Activated CD8-positive, alpha-beta T cell treated with anti-CD3 and anti-CD28 coated beads for 36 hours (primary cell): ENCODE measurements at regions not wholly inside any gene's neighbourhood (a gene's known extent, or its start where the extent isn't known, plus 50 kb on each side); places are given as distances from the start of the nearest gene placed in this dataset.

Source experiments
- ATAC-seq: fragments of 200-7000 bp; cut with Tn5 transposase; one replicate; pipeline ENCODE4 v1.10.0; 2021; ENCODE audit warnings: mild to moderate bottlenecking, moderate library complexity
- CTCF ChIA-PET: fragments of 350-600 bp; sonication (Branson Sonifier 250); formaldehyde crosslinking; loops from one replicate; lab custom pipeline; 2021; ENCODE audit warnings: antibody characterized with exemption; lab: Charles Lee
- POLR2A ChIA-PET: fragments of 350-600 bp; sonication (Branson Sonifier 250); formaldehyde crosslinking; loops from one replicate; lab custom pipeline; 2021; ENCODE audit warnings: antibody characterized with exemption; lab: Charles Lee
- DNase-seq: peaks from one replicate; pipeline ENCODE4 v3.0.0-alpha.2; 2020
- H3K27ac Mint-ChIP-seq: one replicate; pipeline ENCODE4 v1.8.0; 2021; ENCODE audit warnings: mild to moderate bottlenecking, mixed read lengths
- H3K27me3 Mint-ChIP-seq: one replicate; pipeline ENCODE4 v1.8.0; 2021; ENCODE audit warnings: mixed read lengths
- H3K36me3 Mint-ChIP-seq: one replicate; pipeline ENCODE4 v1.8.0; 2021; ENCODE audit warnings: low read depth, mixed read lengths
- H3K4me1 Mint-ChIP-seq: one replicate; pipeline ENCODE4 v1.8.0; 2021; ENCODE audit warnings: low read depth, mixed read lengths
- H3K4me3 Mint-ChIP-seq: one replicate; pipeline ENCODE4 v1.8.0; 2021; ENCODE audit warnings: mild to moderate bottlenecking, moderate library complexity, mixed read lengths
- H3K9me3 Mint-ChIP-seq: one replicate; pipeline ENCODE4 v1.8.0; 2021; ENCODE audit warnings: mixed read lengths
- CTCF ChIP-seq: fragments of 200-600 bp; IDR thresholded peaks from one replicate; pipeline ENCODE4 v1.8.0; 2022; ENCODE audit warnings: antibody characterized with exemption, mild to moderate bottlenecking
- intact Hi-C: fragments of 100-400 bp; cut with micrococcal nuclease; formaldehyde crosslinking; loops from one replicate; pipeline ENCODE4 v1.10.0; 2022

- CTCF ChIA-PET: interaction anchor here (2.0 kb wide), 1 partner anchor 10 kb away, joined by 10 read pairs; no protein-coding TSS in a partner anchor
- POLR2A ChIA-PET: no interaction called here
- Mint-ChIP-seq H3K4me3 (no peak overlapping the region), H3K9me3 (no peaks in the 10 kb centered on the region), H3K27ac (no peak overlapping the region), H3K27me3 (no peaks in the 10 kb centered on the region), H3K4me1 (no peaks in the 10 kb centered on the region), H3K36me3 (no peaks in the 10 kb centered on the region)
- intact Hi-C loops: no loop called here
- ATAC-seq (no peak), DNase-seq (no peak)
- no peak for TF ChIP-seq CTCF
These were observed 1005.4 kb downstream of the ADGRL2 start for GRCh38 chr1:82806133-82806532.

- no peak for DNase-seq
- H3K4me3 Mint-ChIP-seq: no peak overlapping the region
- TF ChIP-seq CTCF: no peak
- ChIA-PET POLR2A (no interaction called here), CTCF (no interaction called here)
- peaks cover 3% of the 10 kb centered on the region for H3K27me3 Mint-ChIP-seq
- peaks cover 3% of the 10 kb centered on the region for H3K9me3 Mint-ChIP-seq
- H3K36me3 Mint-ChIP-seq: no peaks in the 10 kb centered on the region
- H3K4me1 Mint-ChIP-seq: no peaks in the 10 kb centered on the region
- intact Hi-C loops: no loop called here
- ATAC-seq: no peak
- H3K27ac Mint-ChIP-seq: no peak overlapping the region
These were observed 1000.4 kb downstream of the ADGRL2 start for GRCh38 chr1:82801176-82801575.

- H3K27me3 Mint-ChIP-seq: peaks cover 3% of the 10 kb centered on the region
- POLR2A ChIA-PET: no interaction called here
- H3K36me3 Mint-ChIP-seq: no peaks in the 10 kb centered on the region
- intact Hi-C loops: no loop called here
- H3K9me3 Mint-ChIP-seq: peaks cover 3% of the 10 kb centered on the region
- H3K4me3 Mint-ChIP-seq: no peak overlapping the region
- DNase-seq: no peak
- no peaks in the 10 kb centered on the region for H3K4me1 Mint-ChIP-seq
- H3K27ac Mint-ChIP-seq: no peak overlapping the region
- ATAC-seq: no peak
- no peak for TF ChIP-seq CTCF
- CTCF ChIA-PET: no interaction called here
These were observed 1000.0 kb downstream of the ADGRL2 start for GRCh38 chr1:82800721-82801120.

- Mint-ChIP-seq H3K9me3 (peaks cover 3% of the 10 kb centered on the region), H3K4me1 (no peaks in the 10 kb centered on the region), H3K4me3 (no peak overlapping the region), H3K36me3 (no peaks in the 10 kb centered on the region), H3K27ac (no peak overlapping the region), H3K27me3 (peaks cover 3% of the 10 kb centered on the region)
- intact Hi-C loops: no loop called here
- ATAC-seq (no peak), DNase-seq (no peak)
- no peak for TF ChIP-seq CTCF
- POLR2A ChIA-PET: no interaction called here
- CTCF ChIA-PET: no interaction called here
These were observed 998.5 kb downstream of the ADGRL2 start for GRCh38 chr1:82799261-82799660.

GRCh38 chr1:82795508-82796149, 994.9 kb downstream of the ADGRL2 start:
- ChIA-PET POLR2A (no interaction called here), CTCF (interaction anchor here (1.4 to 2.1 kb wide), 2 partner anchors 11 to 20 kb away, joined by 4 to 10 read pairs; no protein-coding TSS in a partner anchor)
- DNase-seq: no peak
- peaks cover 7% of the 10 kb centered on the region for H3K9me3 Mint-ChIP-seq
- H3K4me1 Mint-ChIP-seq: no peaks in the 10 kb centered on the region
- ATAC-seq: no peak
- no peaks in the 10 kb centered on the region for H3K36me3 Mint-ChIP-seq
- H3K27me3 Mint-ChIP-seq: peaks cover 3% of the 10 kb centered on the region
- no peak overlapping the region for H3K4me3 Mint-ChIP-seq
- no peak for TF ChIP-seq CTCF
- H3K27ac Mint-ChIP-seq: no peak overlapping the region
- intact Hi-C loops: no loop called here
